Breast epithelium (tissue), 3 donors: ENCODE measurements at regions not wholly inside any gene's neighbourhood (a gene's known extent, or its start where the extent isn't known, plus 50 kb on each side); places are given as distances from the start of the nearest gene placed in this dataset.

Experiments used
- POLR2AphosphoS5 ChIP-seq, 3 donors: sonication (generic); formaldehyde crosslinking; IDR thresholded peaks; one replicate each; pipeline ENCODE4 v1.6.1; 2017; ENCODE audit warnings: antibody characterized with exemption in 3 of 3
- TF ChIP-seq, protein P1 (sequence below), 3 donors: fragments of 450-650 bp; IDR thresholded peaks; one replicate each; pipeline ENCODE4 v1.5.1; 2016 to 2017; ENCODE audit warnings: antibody characterized with exemption in 3 of 3, mild to moderate bottlenecking in 3 of 3, moderate library complexity in 3 of 3

DNA sequence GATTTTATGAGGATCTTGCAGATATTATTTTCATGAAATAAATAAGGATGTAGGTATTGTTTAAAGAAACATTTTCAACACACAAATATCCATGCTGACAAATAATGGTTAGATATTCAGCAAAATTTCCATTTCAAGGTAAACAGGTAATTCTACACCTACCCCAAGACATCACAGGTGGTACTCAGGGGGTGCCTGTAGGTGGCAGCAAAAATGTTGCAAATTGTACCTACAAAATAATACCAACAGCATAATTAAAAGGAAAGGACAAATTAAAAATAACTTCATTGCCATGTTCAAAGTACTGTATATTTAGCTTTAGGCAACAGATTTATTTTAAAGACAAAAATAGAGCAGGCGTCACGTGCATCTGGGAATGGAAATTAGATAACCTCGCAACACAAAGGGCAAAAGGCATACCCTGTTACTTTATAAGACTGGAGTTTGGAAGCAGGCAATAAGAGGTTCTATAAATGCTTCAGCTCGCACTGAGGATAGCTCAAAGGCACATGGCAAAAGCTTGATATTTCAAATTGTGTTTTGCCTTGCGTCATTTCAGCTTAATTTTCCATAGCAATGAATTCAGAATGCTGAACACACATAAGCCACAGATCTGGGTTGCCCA, 630.5 kb downstream of the TDRD15 start:
- TF ChIP-seq, protein P1, sequence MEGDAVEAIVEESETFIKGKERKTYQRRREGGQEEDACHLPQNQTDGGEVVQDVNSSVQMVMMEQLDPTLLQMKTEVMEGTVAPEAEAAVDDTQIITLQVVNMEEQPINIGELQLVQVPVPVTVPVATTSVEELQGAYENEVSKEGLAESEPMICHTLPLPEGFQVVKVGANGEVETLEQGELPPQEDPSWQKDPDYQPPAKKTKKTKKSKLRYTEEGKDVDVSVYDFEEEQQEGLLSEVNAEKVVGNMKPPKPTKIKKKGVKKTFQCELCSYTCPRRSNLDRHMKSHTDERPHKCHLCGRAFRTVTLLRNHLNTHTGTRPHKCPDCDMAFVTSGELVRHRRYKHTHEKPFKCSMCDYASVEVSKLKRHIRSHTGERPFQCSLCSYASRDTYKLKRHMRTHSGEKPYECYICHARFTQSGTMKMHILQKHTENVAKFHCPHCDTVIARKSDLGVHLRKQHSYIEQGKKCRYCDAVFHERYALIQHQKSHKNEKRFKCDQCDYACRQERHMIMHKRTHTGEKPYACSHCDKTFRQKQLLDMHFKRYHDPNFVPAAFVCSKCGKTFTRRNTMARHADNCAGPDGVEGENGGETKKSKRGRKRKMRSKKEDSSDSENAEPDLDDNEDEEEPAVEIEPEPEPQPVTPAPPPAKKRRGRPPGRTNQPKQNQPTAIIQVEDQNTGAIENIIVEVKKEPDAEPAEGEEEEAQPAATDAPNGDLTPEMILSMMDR (IDR thresholded peaks at IDR 0.05): no peak
- TF ChIP-seq POLR2AphosphoS5 (IDR thresholded peaks at IDR 0.05): no peak
